Ascending aorta (tissue), 2 donors: ENCODE measurements at regions not wholly inside any gene's neighbourhood (a gene's known extent, or its start where the extent isn't known, plus 50 kb on each side); places are given as distances from the start of the nearest gene placed in this dataset.

Experiments used
- DNase-seq, 2 donors: peaks; one replicate each; pipeline ENCODE4 v3.0.0-alpha.2; 2019; ENCODE audit warnings: low spot score in 2 of 2
- H3K27ac ChIP-seq, 2 donors: fragments of 200-600 bp; sonication (generic); one replicate each; pipeline ENCODE4 v1.5.1; 2016 to 2017; ENCODE audit warnings: mild to moderate bottlenecking in 1 of 2
- H3K27me3 ChIP-seq: fragments of 200-600 bp; sonication (generic); one replicate; pipeline ENCODE4 v1.5.1; 2017
- H3K36me3 ChIP-seq, 2 donors: fragments of 200-600 bp; sonication (generic); one replicate each; pipeline ENCODE4 v1.5.1; 2016
- H3K4me1 ChIP-seq, 2 donors: fragments of 200-600 bp; sonication (generic); one replicate each; pipeline ENCODE4 v1.5.1; 2016 to 2017; ENCODE audit warnings: mild to moderate bottlenecking in 1 of 2
- H3K4me3 ChIP-seq, 2 donors: fragments of 200-600 bp; sonication (generic); one replicate each; pipeline ENCODE4 v1.5.1; 2016 to 2017; ENCODE audit warnings: mild to moderate bottlenecking in 1 of 2
- H3K9me3 ChIP-seq, 2 donors: fragments of 200-600 bp; sonication (generic); one replicate each; pipeline ENCODE4 v1.5.1; 2016
- intact Hi-C: fragments of 100-400 bp; cut with DNase I; formaldehyde crosslinking; loops from one replicate; pipeline ENCODE4 v1.15.1; 2023
- TF ChIP-seq, protein P1 (sequence below), 3 experiments: fragments of 200-600 bp in 2 of 3; fragments of 450-650 bp in 1 of 3; sonication (generic) in 2 of 3; IDR thresholded peaks; one replicate each; pipeline ENCODE4 v1.5.1; 2016 to 2019; ENCODE audit warnings: antibody characterized with exemption in 3 of 3, mild to moderate bottlenecking in 1 of 3, moderate library complexity in 1 of 3

DNA sequence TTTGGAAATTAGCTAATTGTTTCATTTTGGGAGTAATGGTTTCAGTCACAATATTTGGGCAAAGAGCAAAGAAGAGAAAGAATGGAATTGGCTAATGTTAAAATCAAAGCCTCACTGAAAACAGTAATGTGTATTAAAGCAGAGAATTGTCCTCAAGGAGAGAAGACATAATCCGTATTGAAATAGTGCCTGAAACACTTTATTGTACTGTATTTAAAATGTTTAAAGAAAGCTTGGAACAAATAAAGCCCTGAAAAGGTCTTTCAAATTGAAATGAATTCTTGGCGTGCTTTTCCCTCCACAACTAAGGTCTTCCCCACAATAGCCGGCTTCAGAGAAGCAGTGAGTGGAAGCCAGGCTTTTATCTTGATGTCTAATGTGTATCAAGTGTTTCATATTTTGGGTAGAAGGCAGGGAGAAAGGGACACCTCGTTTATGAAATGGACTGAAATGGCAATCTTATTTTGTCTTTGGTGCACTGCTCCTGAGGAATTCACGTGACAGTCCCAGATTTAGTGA lies 212.9 kb upstream of the CRY1 start:
- Histone ChIP-seq H3K27me3 (no peaks in the 10 kb centered on the region), H3K36me3 (no peaks in the 10 kb centered on the region), H3K4me1 (no peaks in the 10 kb centered on the region), H3K27ac (no peak overlapping the region), H3K9me3 (no peaks in the 10 kb centered on the region), H3K4me3 (no peak overlapping the region)
- TF ChIP-seq, protein P1, sequence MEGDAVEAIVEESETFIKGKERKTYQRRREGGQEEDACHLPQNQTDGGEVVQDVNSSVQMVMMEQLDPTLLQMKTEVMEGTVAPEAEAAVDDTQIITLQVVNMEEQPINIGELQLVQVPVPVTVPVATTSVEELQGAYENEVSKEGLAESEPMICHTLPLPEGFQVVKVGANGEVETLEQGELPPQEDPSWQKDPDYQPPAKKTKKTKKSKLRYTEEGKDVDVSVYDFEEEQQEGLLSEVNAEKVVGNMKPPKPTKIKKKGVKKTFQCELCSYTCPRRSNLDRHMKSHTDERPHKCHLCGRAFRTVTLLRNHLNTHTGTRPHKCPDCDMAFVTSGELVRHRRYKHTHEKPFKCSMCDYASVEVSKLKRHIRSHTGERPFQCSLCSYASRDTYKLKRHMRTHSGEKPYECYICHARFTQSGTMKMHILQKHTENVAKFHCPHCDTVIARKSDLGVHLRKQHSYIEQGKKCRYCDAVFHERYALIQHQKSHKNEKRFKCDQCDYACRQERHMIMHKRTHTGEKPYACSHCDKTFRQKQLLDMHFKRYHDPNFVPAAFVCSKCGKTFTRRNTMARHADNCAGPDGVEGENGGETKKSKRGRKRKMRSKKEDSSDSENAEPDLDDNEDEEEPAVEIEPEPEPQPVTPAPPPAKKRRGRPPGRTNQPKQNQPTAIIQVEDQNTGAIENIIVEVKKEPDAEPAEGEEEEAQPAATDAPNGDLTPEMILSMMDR (IDR thresholded peaks at IDR 0.05) = no peak
- no peak for DNase-seq
- intact Hi-C loops = no loop called here

- H3K27ac ChIP-seq = no peak overlapping the region
- no peaks in the 10 kb centered on the region for H3K9me3 ChIP-seq
- TF ChIP-seq, protein P1 (IDR thresholded peaks at IDR 0.05) = no peak
- intact Hi-C loops = no loop called here
- DNase-seq = no peak
- no peak overlapping the region for H3K4me3 ChIP-seq
- H3K27me3 ChIP-seq = no peaks in the 10 kb centered on the region
- H3K4me1 ChIP-seq = no peaks in the 10 kb centered on the region
- H3K36me3 ChIP-seq = no peaks in the 10 kb centered on the region
Measured at GRCh38 chr12:107308310-107308709, 215.0 kb upstream of the CRY1 start.

DNA sequence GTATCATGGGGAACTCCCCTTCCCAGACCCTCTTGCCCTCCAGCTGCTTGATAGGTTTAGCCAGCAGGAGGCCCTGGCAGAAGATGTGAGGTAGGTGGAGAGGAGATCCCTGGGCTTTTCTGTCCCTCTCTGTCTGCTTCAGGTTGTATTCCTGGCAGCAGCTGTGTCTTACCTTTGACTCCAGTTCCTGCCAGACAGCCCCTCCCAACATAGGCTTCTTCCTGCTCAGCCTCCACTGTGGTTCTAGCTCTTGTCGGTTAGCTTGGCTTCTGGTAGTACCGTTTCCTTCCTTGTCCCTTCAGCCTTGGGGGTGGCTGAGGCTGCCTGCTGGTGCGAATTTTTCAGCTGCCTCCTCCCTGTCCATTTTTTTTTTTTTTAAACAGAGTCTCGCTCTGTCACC lies 215.7 kb upstream of the CRY1 start:
- Histone ChIP-seq H3K27ac (no peak overlapping the region), H3K36me3 (no peaks in the 10 kb centered on the region), H3K9me3 (no peaks in the 10 kb centered on the region), H3K4me3 (no peak overlapping the region), H3K4me1 (no peaks in the 10 kb centered on the region), H3K27me3 (no peaks in the 10 kb centered on the region)
- intact Hi-C loops = no loop called here
- no peak for DNase-seq
- TF ChIP-seq, protein P1 (IDR thresholded peaks at IDR 0.05) = no peak

DNA sequence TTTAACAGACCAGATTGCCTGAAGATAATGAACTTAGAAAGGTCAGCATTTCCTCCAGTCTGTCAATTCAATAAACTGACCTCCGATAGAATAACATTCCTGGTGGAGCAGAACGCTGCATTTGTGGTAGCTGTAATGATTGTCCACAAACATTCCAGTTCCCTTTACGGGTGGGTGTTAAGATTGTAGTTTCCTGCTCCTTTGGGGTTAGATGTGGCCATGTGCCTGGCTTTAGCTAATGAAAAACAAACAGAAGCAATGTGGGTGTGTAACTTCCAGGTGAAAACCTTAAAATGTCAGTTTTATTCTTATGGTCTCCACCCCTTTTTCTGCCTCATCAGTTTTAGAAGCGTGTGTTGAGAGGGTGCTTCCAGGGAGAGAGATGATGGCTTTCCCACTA lies 217.3 kb upstream of the CRY1 start:
- no peaks in the 10 kb centered on the region for H3K9me3 ChIP-seq
- TF ChIP-seq, protein P1 (IDR thresholded peaks at IDR 0.05) = no peak
- intact Hi-C loops = no loop called here
- H3K27ac ChIP-seq = no peak overlapping the region
- H3K27me3 ChIP-seq = no peaks in the 10 kb centered on the region
- H3K4me3 ChIP-seq = no peak overlapping the region
- H3K4me1 ChIP-seq = no peaks in the 10 kb centered on the region
- no peaks in the 10 kb centered on the region for H3K36me3 ChIP-seq
- no peak for DNase-seq

DNA sequence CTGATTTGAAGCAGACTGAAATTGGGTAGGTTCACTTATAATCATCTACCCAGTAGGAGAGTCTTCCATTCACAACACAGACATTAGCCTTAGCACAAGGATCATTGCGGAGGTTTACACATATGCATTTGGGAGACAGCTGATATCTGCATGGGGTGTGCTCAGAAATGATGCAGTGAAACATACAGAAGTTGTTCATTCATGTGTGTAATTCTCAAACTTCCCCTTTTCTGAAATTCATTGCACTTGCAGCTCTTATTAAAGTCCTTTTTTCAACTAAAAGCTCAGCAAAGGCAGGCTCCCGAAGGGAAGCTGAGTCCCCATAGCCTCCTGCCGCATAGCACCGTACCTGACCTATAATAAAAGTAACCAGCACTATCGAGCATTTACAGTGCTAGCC lies 218.3 kb upstream of the CRY1 start:
- no peak for DNase-seq
- H3K36me3 ChIP-seq = no peaks in the 10 kb centered on the region
- no peaks in the 10 kb centered on the region for H3K4me1 ChIP-seq
- TF ChIP-seq, protein P1 (IDR thresholded peaks at IDR 0.05) = no peak
- no peaks in the 10 kb centered on the region for H3K27me3 ChIP-seq
- intact Hi-C loops = no loop called here
- no peaks in the 10 kb centered on the region for H3K9me3 ChIP-seq
- no peak overlapping the region for H3K4me3 ChIP-seq
- H3K27ac ChIP-seq = no peak overlapping the region
